PC-3 (cell line): ENCODE measurements at regions not wholly inside any gene's neighbourhood (a gene's known extent, or its start where the extent isn't known, plus 50 kb on each side); places are given as distances from the start of the nearest gene placed in this dataset.

Experiments used
- EZH2phosphoT487 ChIP-seq: fragments of 300-600 bp; sonication (generic); IDR thresholded peaks from 2 replicates; pipeline ENCODE4 v1.6.1; 2018; ENCODE audit warnings: mild to moderate bottlenecking, antibody characterized with exemption, low read length, borderline replicate concordance
- TF ChIP-seq, protein P1 (sequence below): fragments of 300-600 bp; sonication (generic); conservative IDR thresholded peaks from 2 replicates; pipeline ENCODE4 v1.5.1; 2017; ENCODE audit warnings: antibody characterized with exemption, low read depth, mild to moderate bottlenecking, low read length

DNA sequence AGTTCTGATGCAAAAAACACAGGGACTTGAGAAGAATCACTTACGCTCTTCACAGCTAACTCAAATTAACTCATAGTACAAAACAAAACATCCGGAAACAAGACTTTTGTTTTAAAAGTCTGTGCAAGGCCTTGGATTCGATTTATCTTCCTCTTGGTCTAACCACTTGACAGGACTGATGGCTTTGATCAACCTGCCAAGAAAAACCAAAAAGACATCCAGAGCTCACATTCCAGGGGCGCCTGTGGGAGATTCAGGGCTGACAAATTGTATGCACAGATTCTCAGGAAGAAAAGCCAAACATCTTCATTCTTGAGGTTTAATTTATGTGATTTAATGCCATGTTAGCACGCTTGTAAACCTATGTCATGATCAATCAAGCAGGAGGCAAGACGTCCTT is 129.1 kb upstream of the TMCC3 start:
- TF ChIP-seq, protein P1, sequence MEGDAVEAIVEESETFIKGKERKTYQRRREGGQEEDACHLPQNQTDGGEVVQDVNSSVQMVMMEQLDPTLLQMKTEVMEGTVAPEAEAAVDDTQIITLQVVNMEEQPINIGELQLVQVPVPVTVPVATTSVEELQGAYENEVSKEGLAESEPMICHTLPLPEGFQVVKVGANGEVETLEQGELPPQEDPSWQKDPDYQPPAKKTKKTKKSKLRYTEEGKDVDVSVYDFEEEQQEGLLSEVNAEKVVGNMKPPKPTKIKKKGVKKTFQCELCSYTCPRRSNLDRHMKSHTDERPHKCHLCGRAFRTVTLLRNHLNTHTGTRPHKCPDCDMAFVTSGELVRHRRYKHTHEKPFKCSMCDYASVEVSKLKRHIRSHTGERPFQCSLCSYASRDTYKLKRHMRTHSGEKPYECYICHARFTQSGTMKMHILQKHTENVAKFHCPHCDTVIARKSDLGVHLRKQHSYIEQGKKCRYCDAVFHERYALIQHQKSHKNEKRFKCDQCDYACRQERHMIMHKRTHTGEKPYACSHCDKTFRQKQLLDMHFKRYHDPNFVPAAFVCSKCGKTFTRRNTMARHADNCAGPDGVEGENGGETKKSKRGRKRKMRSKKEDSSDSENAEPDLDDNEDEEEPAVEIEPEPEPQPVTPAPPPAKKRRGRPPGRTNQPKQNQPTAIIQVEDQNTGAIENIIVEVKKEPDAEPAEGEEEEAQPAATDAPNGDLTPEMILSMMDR: no peak
- no peak for TF ChIP-seq EZH2phosphoT487
